Nephron (organoid): ENCODE measurements at regions not wholly inside any gene's neighbourhood (a gene's known extent, or its start where the extent isn't known, plus 50 kb on each side); places are given as distances from the start of the nearest gene placed in this dataset.

Source experiments
- H3K27ac Mint-ChIP-seq, 3 experiments: 2 replicates each; pipeline ENCODE4 v1.8.0; 2020; ENCODE audit warnings: mixed read lengths in 3 of 3, mild to moderate bottlenecking in 2 of 3, moderate library complexity in 1 of 3
- H3K27me3 Mint-ChIP-seq: 2 replicates; pipeline ENCODE4 v1.8.0; 2021; ENCODE audit warnings: low read depth, mild to moderate bottlenecking, moderate library complexity, mixed read lengths
- H3K36me3 Mint-ChIP-seq: 2 replicates; pipeline ENCODE4 v1.8.0; 2020; ENCODE audit warnings: low read depth, mixed read lengths
- H3K4me1 Mint-ChIP-seq: 2 replicates; pipeline ENCODE4 v1.8.0; 2020; ENCODE audit warnings: mixed read lengths
- H3K4me3 Mint-ChIP-seq, 3 experiments: 2 replicates each; pipeline ENCODE4 v1.8.0; 2020; ENCODE audit warnings: mild to moderate bottlenecking in 3 of 3, mixed read lengths in 3 of 3, moderate library complexity in 2 of 3
- H3K9me3 Mint-ChIP-seq: 2 replicates; pipeline ENCODE4 v1.8.0; 2020; ENCODE audit warnings: mixed read lengths
- CTCF ChIP-seq, 3 experiments: fragments of 200-600 bp; sonication (generic); IDR thresholded peaks; one replicate each; pipeline ENCODE4 v1.5.0; 2021; ENCODE audit warnings: antibody characterized with exemption in 3 of 3; ENCODE audit not compliant: unreplicated experiment in 3 of 3

GRCh38 chr15:46170326-46170725 lies 535.5 kb downstream of the SQOR start:
- Mint-ChIP-seq H3K27ac (no peak overlapping the region), H3K4me3 (no peak overlapping the region), H3K27me3 (no peaks in the 10 kb centered on the region), H3K4me1 (no peaks in the 10 kb centered on the region), H3K36me3 (no peaks in the 10 kb centered on the region), H3K9me3 (peaks cover 2% of the 10 kb centered on the region)
- TF ChIP-seq CTCF (IDR thresholded peaks at IDR 0.05; ENCODE audit: unreplicated experiment in 3 of 3) = no peak

DNA sequence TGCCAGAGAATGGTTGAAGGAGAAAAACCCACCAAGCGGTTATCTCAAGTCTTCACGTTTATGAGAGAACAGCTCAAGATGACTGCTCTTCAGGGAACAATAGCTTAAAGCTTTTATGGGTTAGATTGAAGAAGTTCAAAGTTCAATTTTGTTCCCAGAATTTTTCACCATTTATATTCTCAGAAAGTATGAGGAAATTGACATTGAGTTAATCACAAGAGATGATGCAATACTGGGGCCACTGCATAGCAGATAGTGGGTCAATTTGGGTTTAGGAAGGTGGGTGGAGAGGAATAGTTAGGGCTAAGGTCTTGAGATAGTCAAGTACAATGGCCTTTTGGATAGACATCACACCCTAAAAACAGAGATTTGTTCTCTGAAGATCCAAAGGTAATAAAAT lies 539.3 kb downstream of the SQOR start:
- no peak for TF ChIP-seq CTCF (IDR thresholded peaks at IDR 0.05; ENCODE audit: unreplicated experiment in 3 of 3)
- Mint-ChIP-seq H3K9me3 (peaks cover 2% of the 10 kb centered on the region), H3K4me3 (no peak overlapping the region), H3K36me3 (no peaks in the 10 kb centered on the region), H3K27ac (no peak overlapping the region), H3K4me1 (no peaks in the 10 kb centered on the region), H3K27me3 (peaks cover 5% of the 10 kb centered on the region)

GRCh38 chr15:46177219-46177618 lies 542.4 kb downstream of the SQOR start:
- Mint-ChIP-seq H3K4me1 (no peaks in the 10 kb centered on the region), H3K27ac (no peak overlapping the region), H3K36me3 (no peaks in the 10 kb centered on the region), H3K9me3 (peaks cover 8% of the 10 kb centered on the region), H3K27me3 (peaks cover 5% of the 10 kb centered on the region), H3K4me3 (no peak overlapping the region)
- TF ChIP-seq CTCF (IDR thresholded peaks at IDR 0.05; ENCODE audit: unreplicated experiment in 3 of 3) = no peak

DNA sequence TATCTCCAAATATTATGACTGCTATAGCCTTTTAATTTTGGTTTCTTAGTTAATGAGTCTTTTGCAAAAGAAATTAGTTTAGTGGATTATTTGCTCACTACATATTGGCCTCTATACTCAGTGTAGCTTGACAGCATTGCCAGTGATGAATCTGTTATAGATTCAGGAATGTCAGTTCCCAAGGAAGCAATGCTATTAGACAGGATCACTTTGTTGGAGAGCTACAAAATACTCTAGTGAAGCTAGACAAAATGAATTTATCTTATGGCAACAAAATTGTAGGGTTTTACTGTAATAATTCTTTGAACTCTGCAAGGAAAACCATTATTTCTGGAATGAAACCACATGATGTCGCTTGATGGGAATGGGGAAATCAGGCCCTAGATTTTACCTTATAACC lies 543.3 kb downstream of the SQOR start:
- Mint-ChIP-seq H3K9me3 (peaks cover 13% of the 10 kb centered on the region), H3K4me1 (no peaks in the 10 kb centered on the region), H3K27ac (no peak overlapping the region), H3K36me3 (no peaks in the 10 kb centered on the region), H3K27me3 (peaks cover 5% of the 10 kb centered on the region), H3K4me3 (no peak overlapping the region)
- TF ChIP-seq CTCF (IDR thresholded peaks at IDR 0.05; ENCODE audit: unreplicated experiment in 3 of 3) = no peak

- no peak overlapping the region for H3K4me3 Mint-ChIP-seq
- H3K36me3 Mint-ChIP-seq = no peaks in the 10 kb centered on the region
- H3K9me3 Mint-ChIP-seq = no peaks in the 10 kb centered on the region
- TF ChIP-seq CTCF (IDR thresholded peaks at IDR 0.05; ENCODE audit: unreplicated experiment in 3 of 3) = no peak
- H3K27ac Mint-ChIP-seq = no peak overlapping the region
- H3K27me3 Mint-ChIP-seq = no peaks in the 10 kb centered on the region
- peaks cover 3% of the 10 kb centered on the region for H3K4me1 Mint-ChIP-seq
Measured at GRCh38 chr15:46207341-46207740, 572.5 kb downstream of the SQOR start.

GRCh38 chr15:46213551-46213950 lies 578.7 kb downstream of the SQOR start:
- H3K9me3 Mint-ChIP-seq = peaks cover 3% of the 10 kb centered on the region
- H3K27me3 Mint-ChIP-seq = no peaks in the 10 kb centered on the region
- no peak overlapping the region for H3K27ac Mint-ChIP-seq
- H3K36me3 Mint-ChIP-seq = no peaks in the 10 kb centered on the region
- peaks cover 3% of the 10 kb centered on the region for H3K4me1 Mint-ChIP-seq
- H3K4me3 Mint-ChIP-seq = no peak overlapping the region
- no peak for TF ChIP-seq CTCF (IDR thresholded peaks at IDR 0.05; ENCODE audit: unreplicated experiment in 3 of 3)
